T-helper 2 cell (primary cell): ENCODE measurements at regions not wholly inside any gene's neighbourhood (a gene's known extent, or its start where the extent isn't known, plus 50 kb on each side); places are given as distances from the start of the nearest gene placed in this dataset.

Experiments
- DNase-seq, 5 experiments: peaks; one replicate each; pipeline versions ENCODE4 v3.0.0 to v3.0.0-alpha.2; 2012 to 2022

DNA sequence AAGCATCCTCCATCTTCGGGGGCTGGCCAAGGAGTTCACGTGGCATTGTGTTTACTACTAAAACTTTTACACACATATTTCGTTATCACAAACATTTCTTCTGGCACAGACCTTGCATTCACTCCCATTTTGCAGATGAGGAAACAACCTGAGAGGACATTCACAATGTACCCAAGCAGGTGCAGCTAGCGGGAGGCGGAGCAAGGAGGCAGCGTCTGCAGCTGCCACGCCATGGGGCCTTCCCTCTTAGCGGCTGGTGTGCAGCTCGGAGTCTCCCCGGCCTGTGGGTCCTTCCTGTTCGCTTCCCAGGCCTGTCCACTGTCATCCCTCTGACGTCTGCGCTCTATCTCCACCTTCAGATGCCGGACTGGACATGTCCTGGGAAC, 807.8 kb downstream of the TBC1D22A start:
- DNase-seq = no peak

DNA sequence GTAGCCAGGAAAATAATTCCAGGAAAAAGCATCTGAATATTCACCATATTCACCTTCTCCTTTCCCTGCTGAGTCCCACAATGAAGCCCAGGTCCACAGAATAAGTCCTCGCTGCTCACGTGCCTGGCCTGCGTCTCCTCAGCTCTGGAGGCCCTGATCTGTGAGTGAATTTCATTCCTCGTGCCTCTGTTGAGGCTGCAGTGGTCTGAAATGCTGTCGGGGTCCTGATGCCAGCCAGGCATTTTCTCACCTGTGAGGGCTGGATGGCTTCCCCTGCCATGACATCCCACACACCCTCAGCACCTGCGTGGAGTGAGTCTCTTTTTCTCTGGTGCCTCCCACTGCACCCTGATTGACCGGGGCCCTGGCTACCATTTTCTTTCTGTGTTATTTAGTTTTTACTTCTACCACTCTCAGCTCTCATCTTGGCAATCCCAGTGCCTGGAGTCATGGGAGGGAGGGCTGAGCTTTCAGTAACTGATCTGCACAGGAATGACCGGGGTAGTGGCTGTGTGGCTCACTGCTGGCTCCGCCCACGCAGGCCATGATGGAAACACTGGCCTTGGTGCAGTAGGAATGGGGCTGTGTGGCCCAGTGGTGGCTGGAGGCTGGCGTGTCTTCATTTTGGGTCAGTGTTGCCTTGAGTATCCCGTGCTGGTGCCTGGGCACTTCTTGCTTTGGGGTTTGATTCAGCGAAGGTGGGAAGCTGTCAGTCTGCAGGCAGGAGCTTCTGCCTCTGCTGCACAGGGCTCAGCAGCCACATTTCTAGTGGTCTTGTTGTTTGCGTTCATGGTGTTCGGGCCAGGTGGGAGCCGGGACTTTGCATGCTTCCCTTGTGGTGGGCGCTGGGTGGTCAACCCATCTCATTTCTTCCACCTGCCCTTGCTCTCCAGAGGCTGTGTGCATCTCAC, 807.2 kb downstream of the TBC1D22A start:
- DNase-seq = no peak

DNA sequence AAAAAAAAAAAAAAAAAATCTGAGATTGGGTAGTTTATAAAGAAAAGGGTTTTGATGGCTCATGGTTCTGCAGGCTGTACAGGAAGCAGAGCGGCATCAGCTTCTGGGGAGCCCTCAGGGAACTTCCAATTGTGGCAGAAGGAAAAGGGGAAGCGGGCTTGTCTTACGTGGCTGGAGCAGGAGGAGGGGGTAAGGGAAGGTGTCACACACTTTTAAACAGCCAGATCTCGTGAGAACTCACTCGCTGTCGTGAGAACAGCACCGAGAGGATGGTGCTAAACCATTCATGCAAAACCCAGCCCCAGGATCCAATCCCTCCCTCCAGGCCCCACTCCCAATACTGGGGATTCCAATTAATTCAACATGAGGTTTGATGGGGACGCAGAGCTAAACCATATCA, 806.2 kb downstream of the TBC1D22A start:
- no peak for DNase-seq

DNA sequence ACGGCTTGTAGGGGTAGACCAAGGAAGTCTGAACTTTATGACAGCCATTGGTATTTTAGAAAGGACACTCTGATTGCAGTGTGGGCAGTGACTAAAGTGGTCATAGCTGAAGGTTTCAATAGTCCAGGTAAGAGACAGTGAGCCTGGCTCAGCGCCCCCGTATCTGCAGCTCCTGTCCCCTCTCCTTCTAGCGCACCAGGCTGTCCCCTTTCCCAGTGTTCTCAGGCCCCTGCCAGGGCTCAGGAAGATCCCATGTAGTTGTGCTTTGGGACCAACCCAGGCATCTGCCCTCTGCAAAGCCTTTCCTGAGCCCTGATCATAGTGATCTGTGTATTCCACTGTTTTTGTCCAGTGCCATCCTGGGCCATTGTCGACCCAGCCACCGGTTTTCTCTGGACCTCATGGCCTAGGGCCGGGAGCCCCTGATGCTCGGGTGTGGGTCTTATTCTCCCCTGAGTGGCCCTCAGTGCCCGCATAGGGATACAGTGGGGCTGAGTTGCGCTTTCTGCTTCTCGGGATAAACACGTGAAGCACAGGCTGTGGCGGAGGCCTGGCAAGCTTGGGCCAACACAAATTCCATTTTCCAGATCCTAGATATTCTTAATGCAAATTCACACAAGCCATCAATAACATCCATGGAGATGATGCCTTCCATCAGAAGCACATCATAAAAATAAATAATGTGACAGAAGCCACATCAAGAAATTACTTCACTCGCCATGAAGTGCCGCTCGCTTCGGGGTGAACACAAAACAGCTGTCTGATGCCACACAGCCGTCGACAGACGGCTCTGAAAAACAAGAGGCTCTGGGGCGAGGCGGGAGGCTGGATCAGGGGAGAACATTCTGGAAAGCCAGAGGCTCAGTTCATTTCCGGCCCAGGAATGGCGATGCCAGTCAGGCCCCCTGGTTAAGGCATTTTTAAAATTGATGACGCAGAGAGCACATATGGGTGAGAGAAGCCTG, 805.0 kb downstream of the TBC1D22A start:
- no peak for DNase-seq

DNA sequence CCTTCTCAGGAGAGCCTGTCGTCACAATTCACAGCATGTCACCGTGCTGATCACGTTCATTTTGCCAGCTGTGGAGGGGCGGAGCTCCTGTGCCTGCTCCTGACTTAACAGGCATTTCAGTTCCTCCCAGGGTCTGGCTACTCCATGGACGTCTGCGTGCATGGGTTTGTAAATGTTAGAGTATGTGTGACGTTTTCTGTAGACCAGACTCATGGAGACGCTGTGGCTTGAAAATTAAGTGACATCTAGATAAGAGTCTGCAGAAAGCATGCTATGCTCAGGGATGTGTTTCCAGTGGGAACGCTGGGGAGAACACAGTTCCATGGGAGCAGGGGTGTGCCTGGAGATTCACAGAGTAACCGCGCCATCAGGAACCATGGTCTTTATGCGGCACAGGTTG, 804.0 kb downstream of the TBC1D22A start:
- DNase-seq = no peak

DNA sequence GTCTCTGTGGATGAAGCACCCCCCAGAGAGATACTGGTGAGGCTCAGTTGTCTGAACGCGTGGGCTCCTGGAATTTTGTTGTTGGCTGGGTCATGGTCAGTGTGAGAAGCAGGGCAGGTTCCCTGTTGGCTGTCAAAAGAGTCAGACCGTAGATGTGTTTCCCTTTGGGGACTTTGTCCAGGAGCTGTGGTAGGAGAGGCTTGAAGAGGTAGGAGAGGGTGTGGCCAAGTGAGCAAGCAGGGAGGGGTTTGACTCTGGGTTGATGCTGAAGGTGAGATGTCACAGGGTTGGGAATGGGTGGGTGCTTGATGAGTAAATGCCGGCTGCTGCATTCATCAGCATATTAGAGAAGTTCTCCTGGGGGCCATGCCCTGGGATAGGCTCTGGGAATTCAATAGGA, 803.2 kb downstream of the TBC1D22A start:
- no peak for DNase-seq

DNA sequence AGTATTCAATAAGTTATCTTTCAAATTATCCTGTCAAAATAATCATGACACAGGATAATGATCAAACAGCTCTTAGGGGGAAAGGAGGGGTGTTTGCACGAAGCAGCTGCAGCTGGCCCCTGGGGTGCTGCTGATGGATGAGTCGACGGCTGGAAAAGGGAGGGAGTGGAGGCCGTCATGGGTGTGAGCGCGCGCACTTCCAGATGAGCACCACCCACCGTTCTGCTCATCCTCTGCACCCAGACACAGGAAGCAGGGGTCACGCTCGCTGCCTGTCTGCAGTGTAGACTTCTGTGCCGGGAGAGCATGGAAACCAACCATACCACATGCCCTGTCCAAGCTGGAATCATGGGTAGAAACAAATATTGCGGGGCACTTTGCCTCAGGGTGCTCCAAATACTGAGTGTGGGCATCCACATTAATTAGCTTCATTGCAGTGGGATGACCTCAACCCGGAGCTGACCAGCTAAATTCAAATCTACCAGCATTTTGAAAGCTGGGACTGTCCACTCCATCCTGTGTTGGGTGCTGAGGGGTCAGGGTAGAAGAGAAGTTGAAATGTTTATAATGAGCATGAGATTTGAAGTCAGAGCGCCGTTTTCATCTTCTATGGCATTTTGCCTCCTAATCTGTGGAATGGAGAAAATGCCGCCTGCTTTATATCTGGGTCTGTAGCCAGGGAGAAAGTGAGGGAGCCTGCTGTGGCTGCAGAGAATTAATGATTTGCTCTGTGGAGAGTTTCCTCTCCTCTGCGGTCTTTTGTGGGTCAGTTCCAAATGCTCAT, 802.4 kb downstream of the TBC1D22A start:
- no peak for DNase-seq

DNA sequence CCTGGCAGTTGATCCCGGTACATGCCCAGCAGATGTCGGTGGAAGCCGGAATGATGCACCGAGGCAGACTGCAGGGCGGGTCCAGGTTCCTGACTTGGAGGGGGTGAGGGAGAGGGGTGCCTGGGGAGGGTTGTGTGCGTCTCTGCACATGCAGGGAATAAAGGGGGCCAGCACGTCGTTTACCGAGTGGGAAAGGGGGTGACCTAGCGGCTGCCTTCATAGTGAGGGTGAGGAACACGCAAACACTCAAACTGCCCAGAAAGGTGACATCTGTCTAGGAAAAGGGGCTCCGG, 801.7 kb downstream of the TBC1D22A start:
- no peak for DNase-seq

DNA sequence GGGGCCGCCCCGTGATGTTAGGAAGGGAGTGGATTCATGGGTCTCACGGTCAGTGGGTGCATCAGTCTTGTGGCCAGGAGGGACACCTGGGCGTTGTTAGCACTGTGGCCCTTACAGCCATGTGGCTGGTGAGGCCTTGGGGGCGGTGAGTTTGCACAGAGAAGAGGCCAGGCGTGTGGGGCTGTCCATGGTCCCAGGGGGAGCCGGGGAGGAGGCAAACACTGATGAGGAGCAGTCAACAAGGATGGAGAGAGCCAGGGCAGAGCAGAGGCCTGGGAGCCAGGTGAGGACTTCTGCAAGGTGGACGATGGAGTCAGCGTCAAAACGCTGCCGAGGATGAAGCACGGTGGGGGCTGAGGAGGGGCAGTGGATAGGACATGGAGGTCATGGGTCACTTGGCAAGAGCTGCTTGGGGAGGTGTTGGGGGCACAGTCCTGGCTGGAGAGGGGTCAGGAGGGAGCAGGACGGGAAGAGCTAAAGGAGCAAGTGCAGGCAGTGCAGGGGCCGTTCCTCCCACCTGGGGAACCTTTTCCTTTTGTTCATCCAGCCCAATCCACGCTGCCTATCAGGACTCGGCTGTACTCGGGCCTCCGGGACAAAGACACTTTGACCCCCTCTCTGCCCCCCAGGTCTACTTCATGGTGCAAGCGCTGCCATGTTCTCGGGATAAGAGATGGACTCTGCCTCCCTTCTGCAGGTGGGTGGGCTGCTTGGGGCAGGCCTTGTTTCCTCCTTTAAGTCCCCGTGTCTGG, 801.1 kb downstream of the TBC1D22A start:
- no peak for DNase-seq

DNA sequence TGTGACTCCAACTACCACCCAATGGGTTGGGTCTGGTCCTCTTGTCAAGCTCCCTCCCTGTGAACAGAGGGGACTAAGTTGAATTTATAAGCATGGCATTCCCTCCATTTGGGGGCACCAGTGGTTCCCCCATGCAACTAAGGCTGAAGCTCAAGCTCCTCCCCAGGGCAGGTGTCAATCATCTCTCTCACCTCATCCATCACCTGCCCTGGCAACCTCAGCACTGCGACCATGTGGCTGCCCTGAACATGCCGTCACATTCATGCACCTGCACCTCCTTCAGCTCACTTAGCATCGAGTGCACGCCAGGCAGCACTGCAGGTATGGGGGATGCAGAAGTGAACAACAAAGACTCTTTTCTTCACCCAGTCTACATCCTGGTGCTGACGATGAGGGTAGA, 799.3 kb downstream of the TBC1D22A start:
- no peak for DNase-seq

DNA sequence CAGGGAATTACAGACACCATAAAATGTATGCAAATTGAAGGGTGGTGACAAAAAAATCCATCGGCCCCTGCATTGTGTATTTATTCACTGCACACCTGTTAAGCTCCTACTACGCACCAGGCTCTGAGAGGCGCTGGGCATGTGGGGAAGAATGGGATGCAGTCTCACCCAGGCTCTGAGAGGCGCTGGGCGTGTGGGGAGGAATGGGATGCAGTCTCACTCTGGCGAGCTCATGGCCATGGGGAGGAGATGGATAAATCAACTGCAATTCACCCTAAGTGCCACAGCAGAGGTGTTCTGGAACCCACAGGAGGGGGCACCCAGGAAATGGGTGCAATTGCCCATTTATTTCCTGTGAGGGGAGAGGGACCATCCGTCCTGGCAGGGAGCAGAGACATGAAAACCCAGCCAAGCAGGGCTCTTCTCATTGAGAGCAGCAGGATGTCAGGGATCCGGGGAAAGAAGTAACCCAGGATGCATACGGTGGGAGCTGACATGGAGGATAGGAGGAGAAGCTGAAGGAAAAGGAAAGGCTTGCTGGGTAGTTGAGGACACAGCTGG, 798.7 kb downstream of the TBC1D22A start:
- no peak for DNase-seq

DNA sequence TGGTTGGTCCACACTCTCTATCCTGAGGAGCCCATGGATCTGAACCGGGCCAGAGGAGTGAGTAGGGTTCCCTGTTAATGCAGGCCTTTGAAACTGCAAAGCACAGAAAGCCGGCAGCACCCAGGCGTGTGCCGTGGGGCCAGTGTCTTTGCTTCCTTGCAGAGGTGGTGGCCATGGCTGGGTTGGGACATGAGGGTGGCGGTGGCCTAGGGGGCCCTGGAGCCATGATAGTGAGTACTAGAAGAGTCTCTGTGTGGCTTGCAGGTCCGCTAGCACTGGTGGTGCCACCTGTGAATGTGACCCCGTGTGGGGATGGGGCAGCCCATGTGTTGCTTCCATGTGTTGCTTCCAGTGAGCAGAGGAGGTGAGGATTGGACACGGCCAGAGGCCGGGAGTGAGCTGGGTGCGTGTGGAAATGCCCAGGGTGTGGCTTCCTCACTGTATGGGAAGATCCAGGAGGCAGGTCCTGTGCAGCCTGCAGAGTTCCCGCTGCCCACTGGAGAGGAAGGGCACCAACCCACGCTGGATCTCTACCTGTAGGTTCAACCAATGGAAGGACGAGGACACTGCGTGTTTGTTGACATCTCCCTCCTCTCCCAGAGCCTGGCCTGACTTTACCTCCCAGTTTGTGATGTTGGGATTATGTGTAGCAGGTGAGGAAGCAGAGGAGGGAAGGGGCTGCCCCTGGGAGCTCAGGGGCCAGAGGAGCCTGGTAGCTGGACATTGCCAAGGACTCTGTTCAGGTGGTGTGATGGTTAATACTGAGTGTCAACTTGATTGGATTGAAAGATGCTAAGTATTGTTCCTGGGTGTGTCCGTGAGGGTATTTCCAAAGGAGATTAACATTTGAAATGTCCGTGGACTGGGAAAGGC, 796.6 kb downstream of the TBC1D22A start:
- no peak for DNase-seq

DNA sequence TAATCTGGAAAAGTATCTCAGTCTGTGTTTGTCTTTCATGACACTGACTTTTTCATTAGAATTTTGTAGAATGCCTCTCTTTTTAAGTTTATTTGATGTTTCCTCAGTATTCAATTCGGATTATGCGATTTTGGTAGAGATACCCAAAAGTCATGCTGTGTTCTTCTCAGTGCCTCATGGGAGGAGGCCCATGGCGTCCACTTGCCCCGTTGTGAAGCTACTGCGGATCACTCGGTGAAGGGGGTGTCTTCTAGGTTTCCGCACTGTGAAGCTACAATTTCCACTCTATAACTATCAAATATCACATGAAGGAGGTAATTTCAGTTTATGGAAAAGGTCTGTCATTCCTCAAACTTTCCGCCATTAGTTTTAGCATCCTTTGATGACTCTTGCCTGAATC, 794.0 kb downstream of the TBC1D22A start:
- no peak for DNase-seq

DNA sequence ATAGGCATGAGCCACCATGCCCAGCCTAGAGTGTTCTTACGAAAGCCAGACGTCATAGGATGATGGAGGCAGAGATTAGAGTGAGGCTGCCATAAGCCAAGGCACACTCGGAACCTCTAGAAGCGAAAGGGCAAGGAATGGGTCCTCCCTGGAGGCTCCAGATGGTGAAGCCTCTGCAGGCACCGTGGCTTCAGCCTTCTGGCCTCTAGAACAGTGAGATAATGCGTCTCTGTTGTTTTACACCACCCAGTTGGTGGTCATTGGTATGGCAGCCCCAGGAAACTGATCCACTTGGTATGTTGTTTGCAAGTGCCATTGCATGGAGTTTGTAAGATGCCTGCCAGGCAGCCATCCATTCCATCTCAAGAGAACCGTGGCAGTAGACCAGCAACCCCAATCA, 791.0 kb downstream of the TBC1D22A start:
- DNase-seq = no peak

DNA sequence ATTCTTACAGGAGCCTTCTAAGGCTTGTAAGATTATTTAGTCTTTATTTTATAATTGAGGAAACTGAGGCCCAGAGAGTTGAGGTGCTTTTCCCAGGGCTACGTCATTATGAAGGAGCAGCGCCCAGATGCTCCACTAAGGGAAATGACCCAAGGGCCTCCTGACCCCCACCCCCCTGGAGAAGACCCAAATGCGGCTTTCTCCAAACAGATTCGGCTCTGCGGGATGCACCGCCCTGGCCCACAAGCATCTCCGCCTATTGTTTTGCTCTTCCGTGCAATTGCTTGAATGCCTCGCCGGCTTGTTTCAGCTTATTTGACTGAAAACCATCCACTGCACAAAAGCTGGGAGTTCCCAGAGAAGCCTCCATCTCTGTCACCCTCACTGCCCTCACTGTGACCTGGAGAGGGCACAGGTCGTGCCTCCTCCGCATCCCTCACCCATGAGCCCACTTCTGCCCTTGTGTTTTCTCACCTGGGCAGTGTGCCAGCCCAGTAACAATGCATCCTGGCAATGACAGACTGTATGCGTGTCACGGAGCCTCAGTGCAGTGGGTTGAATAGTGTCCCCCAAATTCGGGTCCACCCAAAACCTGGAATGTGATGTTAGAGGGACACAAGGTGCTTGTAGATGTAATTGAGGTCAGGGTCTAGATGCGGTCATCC, 790.2 kb downstream of the TBC1D22A start:
- DNase-seq = no peak

DNA sequence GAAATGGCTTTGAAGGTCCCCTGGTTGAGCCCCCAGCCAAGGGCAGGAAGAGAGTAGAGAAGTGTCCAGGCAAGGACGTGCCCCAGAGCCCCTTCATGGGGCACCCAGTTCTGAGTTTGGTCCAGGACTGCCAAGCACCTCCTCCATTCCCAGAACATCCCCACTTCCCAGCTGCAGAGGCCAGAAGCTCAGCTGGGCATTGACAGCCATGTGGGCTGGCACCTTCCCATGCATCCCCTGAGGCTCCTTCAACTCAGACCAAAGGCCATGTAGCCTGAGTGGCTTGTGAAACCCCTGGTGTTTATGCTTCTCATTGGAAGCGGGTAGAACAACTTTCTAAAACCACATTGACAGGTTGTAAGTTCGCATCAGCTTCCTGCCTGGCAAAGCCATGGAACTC, 789.6 kb downstream of the TBC1D22A start:
- no peak for DNase-seq

DNA sequence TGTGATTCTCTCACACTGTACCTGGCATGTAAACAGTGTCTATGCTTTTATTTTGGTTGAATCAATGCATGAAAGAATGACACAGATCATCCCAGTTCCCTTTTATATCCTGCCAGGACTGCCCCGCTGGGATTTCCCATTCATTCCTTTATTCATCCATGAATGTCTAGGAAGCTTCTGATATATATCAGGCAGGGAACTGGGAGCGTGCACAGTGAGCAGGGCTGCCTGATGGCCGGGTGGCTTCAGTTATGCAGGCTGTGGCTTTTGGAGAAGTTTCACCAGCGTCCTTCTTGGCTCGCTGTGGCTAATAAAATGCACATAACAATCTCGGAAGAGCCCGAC, 789.0 kb downstream of the TBC1D22A start:
- DNase-seq = no peak

DNA sequence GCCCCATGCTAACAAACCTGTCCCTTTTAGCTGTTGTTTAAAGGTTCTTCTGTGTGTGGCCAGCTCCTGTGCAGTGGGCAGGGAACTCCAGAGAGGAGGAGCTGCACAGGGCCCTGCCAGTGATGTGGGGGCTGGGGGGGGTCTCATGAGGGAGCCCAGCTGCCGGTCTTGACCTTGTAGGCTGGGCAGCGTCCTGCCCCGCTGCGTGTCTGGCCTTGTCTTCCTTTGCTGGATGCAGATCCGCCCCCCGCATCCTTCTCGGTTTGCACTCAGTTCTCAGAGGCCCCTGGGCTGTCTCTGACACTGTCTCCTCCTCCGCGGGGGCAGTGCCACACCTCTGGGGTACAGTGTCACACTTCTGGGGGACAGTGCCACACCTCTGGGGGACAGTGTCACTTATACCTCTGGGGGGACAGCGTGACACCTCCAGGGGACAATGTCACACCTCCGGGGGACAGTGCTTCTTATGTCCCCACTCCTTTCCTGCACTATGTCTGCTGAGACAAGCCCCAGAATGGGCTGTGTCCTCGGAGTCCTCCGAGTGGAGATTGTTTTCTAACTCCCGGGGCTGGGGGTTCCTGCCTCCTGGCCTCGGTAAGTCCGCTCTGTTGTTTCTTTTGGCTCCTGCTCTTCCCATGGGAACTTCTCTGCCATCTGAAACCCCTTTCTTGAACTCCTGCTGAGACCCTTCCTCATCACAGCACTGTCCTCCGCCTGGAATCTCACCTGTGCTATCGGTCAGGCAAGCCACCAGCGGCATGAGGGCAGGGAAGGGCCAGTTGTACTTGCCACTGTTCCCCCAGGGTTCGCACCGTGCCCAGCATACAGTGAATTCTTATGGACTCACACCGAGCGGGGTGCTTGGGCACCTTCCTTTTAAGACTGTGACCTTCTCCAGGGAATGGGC, 788.3 kb downstream of the TBC1D22A start:
- no peak for DNase-seq

DNA sequence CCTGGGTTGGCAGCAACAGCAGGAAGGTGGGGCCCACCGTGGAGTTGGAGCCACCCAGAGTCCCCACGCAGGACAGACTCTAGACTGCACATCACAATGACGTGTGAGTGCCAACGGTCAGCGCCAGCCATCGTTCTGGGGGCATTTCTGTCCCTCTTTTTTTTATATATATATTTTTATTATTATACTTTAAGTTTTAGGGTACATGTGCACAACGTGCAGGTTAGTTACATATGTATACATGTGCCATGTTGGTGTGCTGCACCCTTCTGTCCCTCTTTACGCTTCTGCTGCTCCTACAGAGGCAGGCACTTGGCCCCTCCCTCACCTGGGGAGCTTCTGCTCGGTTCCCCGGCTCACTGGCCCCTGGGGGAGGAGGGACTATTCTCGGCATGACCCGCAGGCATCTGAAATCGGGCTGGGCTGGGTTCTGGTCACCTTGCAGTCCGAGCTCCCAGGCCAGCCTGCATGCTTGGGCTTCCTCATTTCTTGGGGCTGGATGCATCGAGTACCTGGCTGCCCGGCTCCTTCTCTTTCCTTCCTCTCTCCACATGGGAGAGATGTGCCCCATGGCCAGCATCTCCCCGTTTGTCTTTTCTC, 787.4 kb downstream of the TBC1D22A start:
- no peak for DNase-seq
